Testis (tissue), 2 donors: ENCODE measurements at regions not wholly inside any gene's neighbourhood (a gene's known extent, or its start where the extent isn't known, plus 50 kb on each side); places are given as distances from the start of the nearest gene placed in this dataset.

Experiments used
- DNase-seq: peaks from one replicate; pipeline ENCODE4 v3.0.0-alpha.2; 2019
- H3K27ac ChIP-seq, 2 donors: fragments of 200-600 bp; sonication (generic); one replicate each; pipeline ENCODE4 v1.5.1; 2019
- H3K27me3 ChIP-seq: fragments of 200-600 bp; sonication (generic); one replicate; pipeline ENCODE4 v1.5.1; 2019
- H3K36me3 ChIP-seq: fragments of 200-600 bp; sonication (generic); one replicate; pipeline ENCODE4 v1.5.1; 2017; ENCODE audit warnings: low read depth; ENCODE audit errors: missing control alignments
- H3K4me1 ChIP-seq: fragments of 200-600 bp; sonication (generic); one replicate; pipeline ENCODE4 v1.5.1; 2019
- H3K4me3 ChIP-seq, 2 donors: fragments of 200-600 bp; sonication (generic); one replicate each; pipeline ENCODE4 v1.5.1; 2017 to 2019
- H3K9me3 ChIP-seq: fragments of 200-600 bp; sonication (generic); one replicate; pipeline ENCODE4 v1.5.1; 2017
- POLR2A ChIP-seq: fragments of 450-650 bp; IDR thresholded peaks from one replicate; pipeline ENCODE4 v1.6.1; 2017; ENCODE audit warnings: antibody characterized with exemption, mild to moderate bottlenecking, moderate library complexity
- WGBS, 2 donors: methylation state at CpG; one replicate each; pipeline ENCODE4 v1.1.5; 2018; 5-methylcytosine and 5-hydroxymethylcytosine counted together
- intact Hi-C: fragments of 100-400 bp; cut with DNase I; formaldehyde crosslinking; loops from one replicate; pipeline ENCODE4 v1.15.1; 2023; ENCODE audit warnings: low total_unique reads
- TF ChIP-seq, protein P1 (sequence below), 3 experiments: fragments of 450-650 bp in 2 of 3; fragments of 200-600 bp in 1 of 3; sonication (generic) in 1 of 3; IDR thresholded peaks; one replicate each; pipeline ENCODE4 v1.5.1; 2016 to 2019; ENCODE audit warnings: antibody characterized with exemption in 3 of 3, mild to moderate bottlenecking in 2 of 3, moderate library complexity in 1 of 3

DNA sequence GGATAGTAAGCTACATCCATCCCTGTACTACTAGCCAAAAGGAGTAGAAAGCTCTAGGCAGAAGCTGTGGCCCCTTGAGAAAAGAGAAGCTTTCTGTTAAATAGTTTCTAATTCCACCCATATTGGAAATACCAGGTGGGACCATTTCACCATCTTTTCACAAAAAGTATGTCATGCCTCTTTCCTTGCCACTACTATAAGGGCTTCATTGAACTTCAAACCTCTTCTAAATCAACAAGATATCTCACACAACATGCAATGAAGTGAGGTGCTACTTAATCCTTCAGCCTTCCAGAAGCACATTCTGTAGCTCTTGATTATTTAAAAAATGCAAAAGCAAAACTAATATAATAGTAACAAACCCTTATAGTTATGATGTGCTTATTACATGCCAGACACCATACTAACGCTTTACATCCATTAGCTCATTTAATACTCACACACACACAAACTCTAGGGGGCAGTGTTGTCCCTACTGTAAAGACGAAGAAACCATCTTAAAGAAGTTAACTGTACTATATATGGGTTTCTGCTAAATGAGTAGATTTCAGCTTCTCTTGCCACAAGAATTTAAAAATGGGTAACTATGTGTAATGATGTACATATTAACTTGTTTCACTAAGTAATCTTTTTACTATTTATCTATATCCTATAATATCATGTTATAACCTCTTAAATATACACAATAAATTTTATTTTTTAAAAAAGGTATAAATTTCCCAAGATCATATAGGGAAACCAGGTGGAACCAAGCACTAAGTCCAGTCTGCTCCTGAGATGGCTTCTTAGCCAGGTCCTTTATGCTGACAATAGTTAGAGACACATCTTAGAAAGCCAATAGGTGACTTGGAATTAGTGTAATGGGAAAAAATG is 124.4 kb downstream of the RPS29 start:
- H3K27me3 ChIP-seq, result no peaks in the 10 kb centered on the region
- TF ChIP-seq, protein P1, sequence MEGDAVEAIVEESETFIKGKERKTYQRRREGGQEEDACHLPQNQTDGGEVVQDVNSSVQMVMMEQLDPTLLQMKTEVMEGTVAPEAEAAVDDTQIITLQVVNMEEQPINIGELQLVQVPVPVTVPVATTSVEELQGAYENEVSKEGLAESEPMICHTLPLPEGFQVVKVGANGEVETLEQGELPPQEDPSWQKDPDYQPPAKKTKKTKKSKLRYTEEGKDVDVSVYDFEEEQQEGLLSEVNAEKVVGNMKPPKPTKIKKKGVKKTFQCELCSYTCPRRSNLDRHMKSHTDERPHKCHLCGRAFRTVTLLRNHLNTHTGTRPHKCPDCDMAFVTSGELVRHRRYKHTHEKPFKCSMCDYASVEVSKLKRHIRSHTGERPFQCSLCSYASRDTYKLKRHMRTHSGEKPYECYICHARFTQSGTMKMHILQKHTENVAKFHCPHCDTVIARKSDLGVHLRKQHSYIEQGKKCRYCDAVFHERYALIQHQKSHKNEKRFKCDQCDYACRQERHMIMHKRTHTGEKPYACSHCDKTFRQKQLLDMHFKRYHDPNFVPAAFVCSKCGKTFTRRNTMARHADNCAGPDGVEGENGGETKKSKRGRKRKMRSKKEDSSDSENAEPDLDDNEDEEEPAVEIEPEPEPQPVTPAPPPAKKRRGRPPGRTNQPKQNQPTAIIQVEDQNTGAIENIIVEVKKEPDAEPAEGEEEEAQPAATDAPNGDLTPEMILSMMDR (IDR thresholded peaks at IDR 0.05), result peak in 2 of 3 experiments; percentile 16 to 67
- TF ChIP-seq POLR2A, result no peak
- H3K4me3 ChIP-seq, result no peak overlapping the region
- intact Hi-C loops, result no loop called here
- H3K9me3 ChIP-seq, result no peaks in the 10 kb centered on the region
- no peaks in the 10 kb centered on the region for H3K4me1 ChIP-seq
- no peaks in the 10 kb centered on the region for H3K36me3 ChIP-seq
- WGBS, 2 donors, result 21 to 38% methylated on average over 2 of the region's 2 CpGs
- H3K27ac ChIP-seq, result no peak overlapping the region
- DNase-seq, result peak; percentile 81

DNA sequence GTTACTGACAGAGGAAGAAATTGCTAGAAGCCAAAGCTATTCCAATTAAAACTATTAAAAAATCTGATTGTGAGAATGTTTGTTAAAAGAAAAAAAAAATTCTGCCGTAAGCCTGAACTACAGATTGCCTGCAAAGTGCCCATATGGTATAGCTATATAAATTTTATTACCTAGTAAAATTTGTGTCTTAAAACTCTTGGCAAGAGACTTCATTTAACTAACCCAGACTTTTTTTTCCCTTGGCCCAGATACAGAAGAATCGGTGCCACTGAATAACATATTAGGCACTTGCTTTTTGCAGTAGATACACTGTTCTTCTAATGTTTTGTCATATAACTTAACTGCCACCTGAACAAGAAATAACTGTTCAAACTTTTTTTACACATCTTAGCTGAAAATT is 125.5 kb downstream of the RPS29 start:
- H3K9me3 ChIP-seq, result no peaks in the 10 kb centered on the region
- no peaks in the 10 kb centered on the region for H3K4me1 ChIP-seq
- no peak for DNase-seq
- H3K27ac ChIP-seq, result no peak overlapping the region
- no peak for TF ChIP-seq POLR2A
- TF ChIP-seq, protein P1 (IDR thresholded peaks at IDR 0.05), result no peak
- H3K36me3 ChIP-seq, result no peaks in the 10 kb centered on the region
- intact Hi-C loops, result no loop called here
- no peaks in the 10 kb centered on the region for H3K27me3 ChIP-seq
- H3K4me3 ChIP-seq, result no peak overlapping the region
- 74 to 77% methylated on average over 2 of the region's 2 CpGs for WGBS, 2 donors

DNA sequence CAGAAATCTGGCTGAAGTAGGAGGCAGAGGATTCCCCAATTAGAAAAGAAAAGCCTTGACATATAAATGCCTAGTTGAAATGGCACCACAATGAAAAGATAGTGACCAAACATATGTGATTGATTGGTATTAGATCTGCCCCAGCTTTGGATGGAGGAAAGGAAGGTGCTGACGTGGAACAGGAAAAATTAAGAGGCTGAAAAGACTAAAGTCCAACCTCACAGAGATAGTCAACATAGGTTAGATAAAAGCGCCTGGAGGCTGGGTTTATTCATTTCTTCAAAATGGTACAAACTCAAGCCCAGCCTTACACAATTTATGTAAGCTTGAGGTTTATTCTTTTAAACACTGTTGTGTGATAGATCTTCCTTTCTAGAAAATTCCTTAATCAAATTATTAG is 129.6 kb downstream of the RPS29 start:
- WGBS, 2 donors, result 88 to 89% methylated on average over 2 of the region's 2 CpGs
- intact Hi-C loops, result no loop called here

DNA sequence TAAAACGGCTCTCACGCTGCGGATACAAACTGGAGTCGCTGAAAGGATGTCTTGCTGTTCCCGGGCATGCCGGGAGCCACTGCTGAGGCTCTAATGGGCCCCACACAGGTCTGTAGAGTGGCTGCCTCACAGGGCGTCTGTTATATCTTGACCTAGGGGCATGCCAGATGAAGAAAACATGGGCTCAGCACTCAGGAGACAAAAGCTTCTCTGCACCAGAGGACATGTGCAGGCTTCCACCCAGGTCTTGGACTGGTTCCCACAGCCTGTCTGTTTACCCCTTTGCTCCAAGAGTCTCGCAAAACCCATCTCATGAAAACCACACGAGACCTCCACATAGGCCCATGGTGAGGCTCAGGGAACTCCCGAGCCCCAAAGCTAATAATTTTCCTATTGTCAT is 134.2 kb downstream of the RPS29 start:
- intact Hi-C loops, result no loop called here
- Histone ChIP-seq H3K4me1 (no peaks in the 10 kb centered on the region), H3K27me3 (no peaks in the 10 kb centered on the region), H3K36me3 (no peaks in the 10 kb centered on the region), H3K4me3 (no peak overlapping the region), H3K9me3 (no peaks in the 10 kb centered on the region), H3K27ac (no peak overlapping the region)
- TF ChIP-seq POLR2A, result no peak
- TF ChIP-seq, protein P1 (IDR thresholded peaks at IDR 0.05), result no peak
- 78 to 79% methylated on average over 9 to 10 of the region's 10 CpGs for WGBS, 2 donors
- no peak for DNase-seq

More for the DNA sequence above, 129.6 kb downstream of the RPS29 start:
- no peaks in the 10 kb centered on the region for H3K9me3 ChIP-seq
- no peak overlapping the region for H3K27ac ChIP-seq
- H3K4me1 ChIP-seq, result no peaks in the 10 kb centered on the region
- no peak overlapping the region for H3K4me3 ChIP-seq
- H3K27me3 ChIP-seq, result no peaks in the 10 kb centered on the region
- H3K36me3 ChIP-seq, result no peaks in the 10 kb centered on the region
- TF ChIP-seq, protein P1 (IDR thresholded peaks at IDR 0.05), result no peak
- no peak for TF ChIP-seq POLR2A
- no peak for DNase-seq

DNA sequence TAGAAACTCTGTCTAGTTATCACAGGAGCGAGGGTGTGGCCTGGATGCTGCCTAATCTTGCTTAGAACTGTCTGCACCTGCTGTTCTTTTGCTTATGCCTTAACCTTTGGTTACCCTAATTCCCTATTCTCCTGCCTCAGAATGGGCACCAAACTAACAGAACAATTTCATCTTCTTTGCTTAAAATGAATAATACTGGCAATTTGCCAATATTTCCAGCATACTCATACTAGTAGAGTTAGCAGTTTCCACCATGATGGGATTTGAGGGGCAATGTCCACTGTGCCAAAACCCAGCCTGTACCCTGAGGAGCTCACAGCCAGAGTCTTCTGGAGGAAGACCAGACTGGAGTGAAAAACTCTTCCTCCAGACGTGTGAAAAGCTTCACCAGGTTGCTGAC is 136.4 kb downstream of the RPS29 start:
- Histone ChIP-seq H3K36me3 (no peaks in the 10 kb centered on the region), H3K9me3 (no peaks in the 10 kb centered on the region), H3K27me3 (no peaks in the 10 kb centered on the region), H3K4me3 (no peak overlapping the region), H3K4me1 (no peaks in the 10 kb centered on the region), H3K27ac (no peak overlapping the region)
- DNase-seq, result no peak
- 97% methylated on average over 2 of the region's 2 CpGs for WGBS, 2 donors
- TF ChIP-seq POLR2A, result no peak
- TF ChIP-seq, protein P1 (IDR thresholded peaks at IDR 0.05), result no peak
- intact Hi-C loops, result no loop called here
